Small intestine (tissue), 7 donors: ENCODE measurements at regions not wholly inside any gene's neighbourhood (a gene's known extent, or its start where the extent isn't known, plus 50 kb on each side); places are given as distances from the start of the nearest gene placed in this dataset.

Experiments
- DNase-seq, 2 donors: peaks; one replicate each; pipeline versions ENCODE4 v3.0.0 to v3.0.0-alpha.2; 2013
- FAIRE-seq: peaks from 2 replicates; lab custom pipeline; 2012; peaks lifted over from hg19 to GRCh38; lab: Jason Lieb, UNC
- H3K27ac ChIP-seq, 3 donors: one replicate each; pipeline ENCODE4 v1.5.1; 2013; ENCODE audit warnings: low read length in 2 of 3, mild to moderate bottlenecking in 2 of 3, control low read depth in 1 of 3, inconsistent platforms in 1 of 3, low read depth in 1 of 3, moderate library complexity in 1 of 3
- H3K27me3 ChIP-seq, 3 donors: one replicate each; pipeline ENCODE4 v1.6.1; 2013; ENCODE audit warnings: low read length in 3 of 3, inconsistent platforms in 1 of 3; ENCODE audit not compliant: control insufficient read depth in 3 of 3, insufficient read depth in 3 of 3
- H3K36me3 ChIP-seq, 3 donors: one replicate each; pipeline ENCODE4 v1.6.1; 2013; ENCODE audit warnings: low read length in 3 of 3, inconsistent platforms in 1 of 3, low read depth in 1 of 3, mild to moderate bottlenecking in 1 of 3, moderate library complexity in 1 of 3; ENCODE audit not compliant: control insufficient read depth in 3 of 3, insufficient read depth in 2 of 3
- H3K4me1 ChIP-seq, 3 donors: one replicate each; pipeline ENCODE4 v1.6.1; 2013; ENCODE audit warnings: low read length in 2 of 3, inconsistent platforms in 1 of 3, low read depth in 1 of 3, mild to moderate bottlenecking in 1 of 3, moderate library complexity in 1 of 3; ENCODE audit not compliant: control insufficient read depth in 3 of 3, insufficient read depth in 2 of 3
- H3K4me3 ChIP-seq, 3 donors: one replicate each; pipeline ENCODE4 v1.5.1; 2013; ENCODE audit warnings: low read length in 3 of 3, control low read depth in 1 of 3, inconsistent platforms in 1 of 3, low read depth in 1 of 3, mild to moderate bottlenecking in 1 of 3, moderate library complexity in 1 of 3
- H3K9me3 ChIP-seq, 2 donors: one replicate each; pipeline ENCODE4 v1.6.1; 2013; ENCODE audit warnings: low read depth in 1 of 2, low read length in 1 of 2; ENCODE audit not compliant: control insufficient read depth in 2 of 2, insufficient read depth in 1 of 2
- WGBS, 3 donors: extraction: QIAGEN DNeasy Blood & Tissue Kit; methylation state at CpG; one replicate each; pipeline ENCODE4 v1.1.7; 2013; 5-methylcytosine and 5-hydroxymethylcytosine counted together
- donor health status: healthy with polysubstance abuse.
- donor health status: control.
- donor health status: control.
- donor health status: Bipolar disorder and iron deficiency.
- donor health status: healthy.

DNA sequence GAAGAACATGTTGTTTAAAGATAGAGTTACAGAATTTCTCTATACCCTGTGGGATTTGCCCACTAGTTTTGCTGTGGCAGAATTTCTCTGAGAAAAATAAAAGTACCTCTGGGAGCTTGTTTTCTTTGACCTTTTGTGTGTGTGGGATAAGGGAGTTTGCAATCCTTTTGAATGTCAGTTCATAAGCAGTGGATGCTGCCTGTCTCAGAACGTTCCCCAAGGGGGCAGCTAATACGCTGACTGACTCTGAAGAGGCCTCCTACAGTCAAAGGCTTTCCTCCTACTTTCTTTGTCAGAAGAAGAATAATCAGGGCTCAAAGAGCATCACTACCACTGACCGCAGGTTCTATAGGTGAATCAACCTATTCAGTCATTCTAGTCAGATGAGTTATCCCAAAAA is 140.6 kb downstream of the AASDHPPT start:
- H3K27ac ChIP-seq, result peak overlapping the region in 1 of 3 donors; percentile 61
- no peak overlapping the region for H3K4me3 ChIP-seq
- FAIRE-seq (no peak), DNase-seq (no peak)
- H3K9me3 ChIP-seq, result peaks cover 0 to 20% of the 10 kb centered on the region in 2 donors
- WGBS, 3 donors, result 81 to 89% (median 86%) methylated on average over 3 of the region's 3 CpGs
- H3K36me3 ChIP-seq, result no peaks in the 10 kb centered on the region
- H3K27me3 ChIP-seq, result no peaks in the 10 kb centered on the region
- peaks cover 0 to 19% (median 0%) of the 10 kb centered on the region in 3 donors for H3K4me1 ChIP-seq

DNA sequence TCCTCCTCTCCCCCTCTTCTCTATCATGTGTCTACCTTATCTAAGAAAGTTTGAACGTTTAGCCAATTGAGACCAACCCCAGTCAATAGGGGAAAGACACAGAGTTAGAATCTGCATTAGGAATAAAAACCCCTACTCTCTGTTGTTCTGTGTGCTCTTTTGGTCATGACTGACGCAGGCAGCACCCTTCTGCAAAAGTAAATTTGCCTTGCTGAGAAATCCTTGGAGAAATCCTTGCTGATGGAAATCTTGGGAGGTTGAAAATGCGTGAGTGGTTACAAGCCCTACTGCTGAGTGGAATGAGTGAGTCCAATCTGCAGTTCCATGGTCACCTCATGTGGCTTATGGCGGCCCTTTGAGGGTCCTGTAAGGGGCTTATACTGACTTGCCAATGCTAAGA is 145.2 kb downstream of the AASDHPPT start:
- no peak for FAIRE-seq
- H3K4me3 ChIP-seq, result no peak overlapping the region

DNA sequence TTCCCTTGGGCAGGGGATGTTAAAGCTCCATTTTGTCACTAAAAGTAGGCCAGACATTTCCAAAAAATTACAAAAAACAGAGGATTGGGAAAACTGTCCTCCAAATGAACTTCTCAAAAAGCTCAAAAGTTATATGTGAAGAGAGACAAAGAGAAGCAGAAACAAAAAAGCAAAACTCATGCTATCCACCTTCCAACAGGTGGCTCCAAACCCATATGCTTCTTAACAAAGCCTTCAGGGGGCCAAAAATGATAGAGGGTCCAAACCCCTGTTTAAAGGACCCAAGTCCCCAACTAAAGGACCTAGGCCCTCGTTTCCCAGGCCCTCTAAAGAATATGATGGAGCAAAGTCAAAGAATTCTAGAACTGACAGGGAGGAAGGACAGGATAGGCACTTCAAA is 146.7 kb downstream of the AASDHPPT start:
- H3K4me1 ChIP-seq, result no peaks in the 10 kb centered on the region
- DNase-seq, result no peak
- no peaks in the 10 kb centered on the region for H3K27me3 ChIP-seq
- FAIRE-seq, result no peak
- WGBS, 3 donors, result 0% methylated on average over 1 of the region's 1 CpG
- no peak overlapping the region for H3K4me3 ChIP-seq
- H3K36me3 ChIP-seq, result no peaks in the 10 kb centered on the region
- H3K9me3 ChIP-seq, result peaks cover 0 to 55% of the 10 kb centered on the region in 2 donors
- H3K27ac ChIP-seq, result no peak overlapping the region

More for the DNA sequence above, 145.2 kb downstream of the AASDHPPT start:
- no peak overlapping the region for H3K27ac ChIP-seq
- peaks cover 0 to 44% of the 10 kb centered on the region in 2 donors for H3K9me3 ChIP-seq
- 81 to 87% (median 87%) methylated on average over 4 of the region's 4 CpGs for WGBS, 3 donors
- no peak for DNase-seq
- H3K27me3 ChIP-seq, result no peaks in the 10 kb centered on the region
- H3K4me1 ChIP-seq, result peaks cover 0 to 10% (median 0%) of the 10 kb centered on the region in 3 donors
- H3K36me3 ChIP-seq, result no peaks in the 10 kb centered on the region

DNA sequence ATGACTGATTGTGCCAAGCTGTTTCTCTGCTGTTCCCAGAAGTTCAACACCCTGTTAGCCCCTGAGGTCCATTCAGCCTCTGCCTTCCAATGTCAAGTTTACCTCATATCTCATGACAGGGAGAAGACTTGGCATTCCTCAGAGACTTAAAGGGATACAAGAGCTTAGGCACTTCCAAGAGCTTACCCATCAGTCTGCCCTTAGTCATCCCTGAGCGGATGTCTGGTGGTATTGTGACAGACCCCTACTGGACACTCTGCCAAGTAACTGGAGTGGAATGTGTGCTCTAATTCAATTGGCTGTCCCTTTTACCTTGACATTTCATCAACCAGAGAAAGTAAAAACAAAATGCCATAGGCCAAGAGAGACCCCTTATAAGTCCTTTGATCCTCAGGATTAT is 151.5 kb downstream of the AASDHPPT start:
- DNase-seq (no peak), FAIRE-seq (no peak)
- Histone ChIP-seq H3K27ac (no peak overlapping the region), H3K4me1 (no peaks in the 10 kb centered on the region), H3K9me3 (peaks cover 0 to 38% of the 10 kb centered on the region in 2 donors), H3K27me3 (no peaks in the 10 kb centered on the region), H3K36me3 (no peaks in the 10 kb centered on the region), H3K4me3 (no peak overlapping the region)
- 91 to 96% (median 92%) methylated on average over 1 of the region's 1 CpG for WGBS, 3 donors

DNA sequence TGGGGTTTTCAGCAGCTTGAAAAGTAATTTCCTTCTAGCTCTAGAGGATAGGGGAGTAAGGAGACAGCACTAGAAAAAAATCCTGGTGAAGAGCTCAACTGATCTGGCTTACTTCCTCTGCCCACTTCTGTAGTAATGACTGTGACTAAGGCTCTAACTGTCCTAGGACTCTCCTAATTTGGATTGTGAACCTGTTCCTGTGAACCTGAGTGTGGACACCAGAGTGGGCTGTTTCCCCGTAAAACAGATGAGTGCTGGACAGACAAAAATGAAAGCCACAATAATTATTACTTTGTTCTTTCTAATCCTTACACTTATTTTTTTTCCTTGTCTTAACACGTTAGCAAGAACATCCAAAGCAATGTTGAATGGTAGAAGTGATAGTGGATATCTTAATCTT is 154.1 kb downstream of the AASDHPPT start:
- H3K36me3 ChIP-seq, result no peaks in the 10 kb centered on the region
- peaks cover 0 to 23% of the 10 kb centered on the region in 2 donors for H3K9me3 ChIP-seq
- FAIRE-seq (no peak), DNase-seq (no peak)
- H3K4me3 ChIP-seq, result no peak overlapping the region
- no peaks in the 10 kb centered on the region for H3K27me3 ChIP-seq
- WGBS, 3 donors, result 75 to 79% (median 75%) methylated on average over 2 of the region's 2 CpGs
- no peak overlapping the region for H3K27ac ChIP-seq
- H3K4me1 ChIP-seq, result no peaks in the 10 kb centered on the region

DNA sequence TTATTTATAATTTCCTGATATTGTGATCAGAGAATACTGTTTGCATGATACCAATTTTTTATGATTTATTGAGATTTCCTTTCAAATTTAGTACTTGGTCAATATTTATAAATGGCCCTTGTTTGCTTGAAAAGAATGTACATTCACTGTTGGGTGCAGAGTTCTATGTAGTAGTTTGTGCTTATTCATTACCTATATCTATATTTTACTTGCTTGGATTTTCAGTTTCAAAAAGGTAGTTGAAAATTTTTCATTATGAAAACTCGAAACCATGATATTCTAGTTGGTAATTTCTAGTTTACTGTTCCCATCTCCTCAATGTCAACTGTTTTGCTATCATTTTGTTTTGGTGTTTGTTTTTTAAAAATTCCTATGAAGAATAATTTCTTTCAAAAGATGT is 155.7 kb downstream of the AASDHPPT start:
- no peak for DNase-seq
- H3K36me3 ChIP-seq, result no peaks in the 10 kb centered on the region
- H3K27ac ChIP-seq, result no peak overlapping the region
- H3K4me1 ChIP-seq, result no peaks in the 10 kb centered on the region
- H3K9me3 ChIP-seq, result peaks cover 0 to 21% of the 10 kb centered on the region in 2 donors
- no peak overlapping the region for H3K4me3 ChIP-seq
- no peaks in the 10 kb centered on the region for H3K27me3 ChIP-seq
- peak; percentile 55 for FAIRE-seq
- WGBS, 3 donors, result 85 to 90% (median 88%) methylated on average over 1 of the region's 1 CpG

DNA sequence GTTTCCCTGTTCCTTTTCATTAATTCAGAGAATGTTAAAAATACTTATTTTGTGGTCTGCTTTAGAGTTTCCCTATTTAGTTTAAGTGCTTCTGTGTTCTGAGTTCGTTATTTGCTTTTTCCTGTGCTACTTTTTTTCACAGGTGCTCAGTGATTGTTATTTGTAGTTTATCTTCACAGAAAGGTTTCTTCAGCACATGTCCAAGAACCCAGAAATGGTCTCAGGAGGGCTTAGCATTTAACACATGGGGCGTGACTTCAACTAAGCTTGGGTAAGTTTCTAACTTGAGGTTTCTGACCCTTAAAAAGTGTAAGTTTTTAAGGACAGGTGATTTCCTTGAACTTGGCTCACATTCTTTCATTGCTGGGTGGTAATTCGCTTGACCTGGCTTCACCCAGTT is 157.3 kb downstream of the AASDHPPT start:
- WGBS, 3 donors, result 75 to 87% (median 84%) methylated on average over 3 of the region's 3 CpGs
- FAIRE-seq, result no peak

DNA sequence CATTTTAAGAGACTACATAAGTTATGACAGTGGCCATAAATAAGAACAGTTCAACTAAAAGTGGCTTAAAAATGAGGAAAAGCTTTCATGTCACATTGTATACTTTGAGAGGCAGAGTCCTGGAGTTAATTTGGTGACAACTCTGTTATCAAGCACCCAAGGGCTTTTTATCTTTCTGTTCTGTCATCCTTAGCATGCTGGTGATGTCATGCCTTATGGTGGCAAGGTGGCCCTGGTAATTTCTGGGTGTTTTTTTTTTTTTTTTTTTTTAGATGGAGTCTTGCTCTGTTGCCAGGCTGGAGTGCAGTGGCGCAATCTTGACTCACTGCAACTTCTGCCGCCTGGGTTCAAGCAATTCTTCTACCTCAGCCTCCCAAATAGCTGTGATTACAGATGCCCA is 158.8 kb downstream of the AASDHPPT start:
- FAIRE-seq, result no peak

More for the DNA sequence above, 157.3 kb downstream of the AASDHPPT start:
- peaks cover 0 to 3% (median 0%) of the 10 kb centered on the region in 3 donors for H3K4me1 ChIP-seq
- no peaks in the 10 kb centered on the region for H3K27me3 ChIP-seq
- no peak overlapping the region for H3K27ac ChIP-seq
- no peak for DNase-seq
- peaks cover 0 to 8% of the 10 kb centered on the region in 2 donors for H3K9me3 ChIP-seq
- no peak overlapping the region for H3K4me3 ChIP-seq
- H3K36me3 ChIP-seq, result no peaks in the 10 kb centered on the region

More for the DNA sequence above, 158.8 kb downstream of the AASDHPPT start:
- Histone ChIP-seq H3K4me1 (peaks cover 0 to 3% (median 0%) of the 10 kb centered on the region in 3 donors), H3K36me3 (no peaks in the 10 kb centered on the region), H3K9me3 (no peaks in the 10 kb centered on the region), H3K4me3 (no peak overlapping the region), H3K27me3 (no peaks in the 10 kb centered on the region), H3K27ac (no peak overlapping the region)
- 91 to 97% (median 95%) methylated on average over 2 of the region's 2 CpGs for WGBS, 3 donors
- no peak for DNase-seq
